Astrocyte (in vitro differentiated cells and primary cell): ENCODE measurements at regions not wholly inside any gene's neighbourhood (a gene's known extent, or its start where the extent isn't known, plus 50 kb on each side); places are given as distances from the start of the nearest gene placed in this dataset.

Source experiments
- DNase-seq: peaks from one replicate; pipeline ENCODE4 v3.0.0-alpha.2; 2010; ENCODE audit warnings: low read depth
- FAIRE-seq: peaks from 2 replicates; lab custom pipeline; 2011; peaks lifted over from hg19 to GRCh38; lab: Jason Lieb, UNC
- H2AFZ ChIP-seq: 2 replicates; pipeline ENCODE4 v1.6.0; 2012; ENCODE audit warnings: low read depth, low read length, inconsistent platforms
- H3K27ac ChIP-seq: 2 replicates; pipeline ENCODE4 v1.5.1; 2011; ENCODE audit warnings: low read depth, low read length, inconsistent platforms
- H3K27me3 ChIP-seq: 2 replicates; pipeline ENCODE4 v1.6.0; 2011; ENCODE audit warnings: low read length, inconsistent platforms; ENCODE audit not compliant: insufficient read depth
- H3K36me3 ChIP-seq: 2 replicates; pipeline ENCODE4 v1.5.1; 2011; ENCODE audit warnings: low read length, inconsistent platforms; ENCODE audit not compliant: insufficient read depth
- H3K4me1 ChIP-seq: 2 replicates; pipeline ENCODE4 v1.5.1; 2011; ENCODE audit warnings: low read length, inconsistent platforms; ENCODE audit not compliant: insufficient read depth
- H3K4me2 ChIP-seq: 2 replicates; pipeline ENCODE4 v1.6.0; 2012; ENCODE audit warnings: low read length, inconsistent platforms
- H3K4me3 ChIP-seq: 2 replicates; pipeline ENCODE4 v1.5.1; 2011; ENCODE audit warnings: low read depth, mild to moderate bottlenecking, low read length, inconsistent platforms; ENCODE audit not compliant: insufficient read depth
- H3K79me2 ChIP-seq: 2 replicates; pipeline ENCODE4 v1.6.0; 2012; ENCODE audit warnings: mild to moderate bottlenecking, low read length, inconsistent platforms; ENCODE audit not compliant: insufficient read depth
- H3K9ac ChIP-seq: 2 replicates; pipeline ENCODE4 v1.6.0; 2012; ENCODE audit warnings: mild to moderate bottlenecking, low read length, inconsistent platforms
- H3K9me3 ChIP-seq: 2 replicates; pipeline ENCODE4 v1.5.1; 2012; ENCODE audit warnings: low read depth, mild to moderate bottlenecking, low read length, inconsistent platforms; ENCODE audit not compliant: insufficient read depth
- H4K20me1 ChIP-seq: 2 replicates; pipeline ENCODE4 v1.6.0; 2012; ENCODE audit warnings: low read length, inconsistent platforms; ENCODE audit not compliant: insufficient read depth
- H3K27ac Mint-ChIP-seq: one replicate; pipeline ENCODE4 v1.8.0; 2021; ENCODE audit warnings: mild to moderate bottlenecking, mixed read lengths; ENCODE audit not compliant: unreplicated experiment
- H3K27me3 Mint-ChIP-seq: one replicate; pipeline ENCODE4 v1.8.0; 2021; ENCODE audit warnings: low read depth, mixed read lengths; ENCODE audit not compliant: unreplicated experiment
- H3K36me3 Mint-ChIP-seq: one replicate; pipeline ENCODE4 v1.8.0; 2021; ENCODE audit warnings: low read depth, mixed read lengths; ENCODE audit not compliant: unreplicated experiment
- H3K4me1 Mint-ChIP-seq: one replicate; pipeline ENCODE4 v1.8.0; 2021; ENCODE audit warnings: low read depth, mixed read lengths; ENCODE audit not compliant: unreplicated experiment
- H3K4me3 Mint-ChIP-seq: one replicate; pipeline ENCODE4 v1.8.0; 2021; ENCODE audit warnings: mild to moderate bottlenecking, moderate library complexity, mixed read lengths; ENCODE audit not compliant: unreplicated experiment
- H3K9me3 Mint-ChIP-seq: one replicate; pipeline ENCODE4 v1.8.0; 2021; ENCODE audit warnings: mild to moderate bottlenecking, mixed read lengths; ENCODE audit not compliant: unreplicated experiment
- CTCF ChIP-seq: IDR thresholded peaks from 2 replicates; pipeline ENCODE4 v1.5.1; 2011; ENCODE audit warnings: low read depth, mild to moderate bottlenecking, inconsistent platforms, low read length, moderate library complexity; ENCODE audit not compliant: insufficient read depth
- EZH2 ChIP-seq: IDR thresholded peaks from 2 replicates; pipeline ENCODE4 v1.6.1; 2012; ENCODE audit warnings: mild to moderate bottlenecking, low read length, inconsistent platforms; ENCODE audit not compliant: insufficient read depth

- Mint-ChIP-seq H3K4me1 (peaks cover 2% of the 10 kb centered on the region), H3K4me3 (no peak overlapping the region), H3K27ac (no peak overlapping the region), H3K36me3 (no peaks in the 10 kb centered on the region), H3K27me3 (no peaks in the 10 kb centered on the region), H3K9me3 (peaks cover 7% of the 10 kb centered on the region)
- Histone ChIP-seq H3K79me2 (no peaks in the 10 kb centered on the region), H3K36me3 (no peaks in the 10 kb centered on the region), H3K9ac (no peak overlapping the region), H3K4me1 (no peaks in the 10 kb centered on the region), H3K9me3 (no peaks in the 10 kb centered on the region), H3K4me2 (no peak overlapping the region), H3K27me3 (no peaks in the 10 kb centered on the region), H3K4me3 (no peak overlapping the region), H3K27ac (no peak overlapping the region), H4K20me1 (no peaks in the 10 kb centered on the region), H2AFZ (no peak overlapping the region)
- TF ChIP-seq CTCF (no peak), EZH2 (no peak)
- FAIRE-seq (no peak), DNase-seq (no peak)
Observed at GRCh38 chr6:134410541-134410940, 92.6 kb upstream of the SGK1 start.

GRCh38 chr6:134407791-134408190 lies 89.9 kb upstream of the SGK1 start:
- TF ChIP-seq EZH2 = no peak
- TF ChIP-seq CTCF = no peak
- H3K4me1 Mint-ChIP-seq = peaks cover 2% of the 10 kb centered on the region

GRCh38 chr6:134406311-134406710 lies 88.4 kb upstream of the SGK1 start:
- no peak overlapping the region for H3K4me3 ChIP-seq
- no peak for TF ChIP-seq EZH2
- TF ChIP-seq CTCF = no peak
- FAIRE-seq (no peak), DNase-seq (no peak)
- no peak overlapping the region for H3K27ac Mint-ChIP-seq
- no peaks in the 10 kb centered on the region for H3K27me3 ChIP-seq
- no peaks in the 10 kb centered on the region for H3K4me1 ChIP-seq
- H3K36me3 Mint-ChIP-seq = no peaks in the 10 kb centered on the region
- no peak overlapping the region for H3K4me2 ChIP-seq
- no peaks in the 10 kb centered on the region for H3K79me2 ChIP-seq
- no peak overlapping the region for H3K27ac ChIP-seq
- peaks cover 8% of the 10 kb centered on the region for H3K4me1 Mint-ChIP-seq
- H4K20me1 ChIP-seq = no peaks in the 10 kb centered on the region
- H3K36me3 ChIP-seq = no peaks in the 10 kb centered on the region
- H3K27me3 Mint-ChIP-seq = no peaks in the 10 kb centered on the region
- no peak overlapping the region for H2AFZ ChIP-seq
- no peaks in the 10 kb centered on the region for H3K9me3 ChIP-seq
- H3K9ac ChIP-seq = no peak overlapping the region
- H3K9me3 Mint-ChIP-seq = no peaks in the 10 kb centered on the region
- no peak overlapping the region for H3K4me3 Mint-ChIP-seq

More at GRCh38 chr6:134407791-134408190, 89.9 kb upstream of the SGK1 start:
- FAIRE-seq (no peak), DNase-seq (no peak)
- Histone ChIP-seq H3K27ac (no peak overlapping the region), H4K20me1 (no peaks in the 10 kb centered on the region), H3K4me2 (no peak overlapping the region), H3K4me1 (no peaks in the 10 kb centered on the region), H2AFZ (no peak overlapping the region), H3K36me3 (no peaks in the 10 kb centered on the region), H3K9me3 (no peaks in the 10 kb centered on the region), H3K4me3 (no peak overlapping the region), H3K9ac (no peak overlapping the region), H3K27me3 (no peaks in the 10 kb centered on the region), H3K79me2 (no peaks in the 10 kb centered on the region)
- H3K36me3 Mint-ChIP-seq = no peaks in the 10 kb centered on the region
- peaks cover 4% of the 10 kb centered on the region for H3K9me3 Mint-ChIP-seq
- H3K27ac Mint-ChIP-seq = no peak overlapping the region
- H3K27me3 Mint-ChIP-seq = no peaks in the 10 kb centered on the region
- H3K4me3 Mint-ChIP-seq = no peak overlapping the region
